ENCODE measurements at regions not wholly inside any gene's neighbourhood (a gene's known extent, or its start where the extent isn't known, plus 50 kb on each side); places are given as distances from the start of the nearest gene placed in this dataset.

DNA sequence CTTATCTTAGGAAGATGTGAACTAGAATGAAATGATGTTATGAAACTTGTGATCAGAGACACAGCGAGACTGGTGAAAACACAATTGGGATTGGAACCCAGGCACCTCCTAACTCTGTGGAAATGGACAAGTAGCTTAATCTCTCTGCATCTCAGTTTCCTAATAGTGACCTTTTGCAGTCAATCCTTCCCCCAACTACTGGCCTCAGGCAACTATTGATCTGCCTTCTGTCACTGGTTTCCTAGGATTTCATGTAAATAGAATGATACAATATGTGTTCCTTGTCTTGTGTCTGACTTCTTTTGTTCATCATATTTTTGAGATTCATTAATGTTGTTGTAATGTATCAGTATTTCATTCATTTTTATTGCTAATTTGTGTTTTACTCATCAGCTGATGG, 341.7 kb downstream of the REEP3 start:
- TF ChIP-seq, protein P1, sequence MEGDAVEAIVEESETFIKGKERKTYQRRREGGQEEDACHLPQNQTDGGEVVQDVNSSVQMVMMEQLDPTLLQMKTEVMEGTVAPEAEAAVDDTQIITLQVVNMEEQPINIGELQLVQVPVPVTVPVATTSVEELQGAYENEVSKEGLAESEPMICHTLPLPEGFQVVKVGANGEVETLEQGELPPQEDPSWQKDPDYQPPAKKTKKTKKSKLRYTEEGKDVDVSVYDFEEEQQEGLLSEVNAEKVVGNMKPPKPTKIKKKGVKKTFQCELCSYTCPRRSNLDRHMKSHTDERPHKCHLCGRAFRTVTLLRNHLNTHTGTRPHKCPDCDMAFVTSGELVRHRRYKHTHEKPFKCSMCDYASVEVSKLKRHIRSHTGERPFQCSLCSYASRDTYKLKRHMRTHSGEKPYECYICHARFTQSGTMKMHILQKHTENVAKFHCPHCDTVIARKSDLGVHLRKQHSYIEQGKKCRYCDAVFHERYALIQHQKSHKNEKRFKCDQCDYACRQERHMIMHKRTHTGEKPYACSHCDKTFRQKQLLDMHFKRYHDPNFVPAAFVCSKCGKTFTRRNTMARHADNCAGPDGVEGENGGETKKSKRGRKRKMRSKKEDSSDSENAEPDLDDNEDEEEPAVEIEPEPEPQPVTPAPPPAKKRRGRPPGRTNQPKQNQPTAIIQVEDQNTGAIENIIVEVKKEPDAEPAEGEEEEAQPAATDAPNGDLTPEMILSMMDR (IDR thresholded peaks at IDR 0.05): no peak
- TF ChIP-seq POLR2A (IDR thresholded peaks at IDR 0.05): no peak

Measured in esophagus squamous epithelium (tissue), 4 donors.